ENCODE measurements at regions not wholly inside any gene's neighbourhood (a gene's known extent, or its start where the extent isn't known, plus 50 kb on each side); places are given as distances from the start of the nearest gene placed in this dataset.

- TF ChIP-seq, protein P1, sequence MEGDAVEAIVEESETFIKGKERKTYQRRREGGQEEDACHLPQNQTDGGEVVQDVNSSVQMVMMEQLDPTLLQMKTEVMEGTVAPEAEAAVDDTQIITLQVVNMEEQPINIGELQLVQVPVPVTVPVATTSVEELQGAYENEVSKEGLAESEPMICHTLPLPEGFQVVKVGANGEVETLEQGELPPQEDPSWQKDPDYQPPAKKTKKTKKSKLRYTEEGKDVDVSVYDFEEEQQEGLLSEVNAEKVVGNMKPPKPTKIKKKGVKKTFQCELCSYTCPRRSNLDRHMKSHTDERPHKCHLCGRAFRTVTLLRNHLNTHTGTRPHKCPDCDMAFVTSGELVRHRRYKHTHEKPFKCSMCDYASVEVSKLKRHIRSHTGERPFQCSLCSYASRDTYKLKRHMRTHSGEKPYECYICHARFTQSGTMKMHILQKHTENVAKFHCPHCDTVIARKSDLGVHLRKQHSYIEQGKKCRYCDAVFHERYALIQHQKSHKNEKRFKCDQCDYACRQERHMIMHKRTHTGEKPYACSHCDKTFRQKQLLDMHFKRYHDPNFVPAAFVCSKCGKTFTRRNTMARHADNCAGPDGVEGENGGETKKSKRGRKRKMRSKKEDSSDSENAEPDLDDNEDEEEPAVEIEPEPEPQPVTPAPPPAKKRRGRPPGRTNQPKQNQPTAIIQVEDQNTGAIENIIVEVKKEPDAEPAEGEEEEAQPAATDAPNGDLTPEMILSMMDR (IDR thresholded peaks at IDR 0.05; ENCODE audit: insufficient read depth, low read length, poor library complexity, severe bottlenecking), result no peak
- TF ChIP-seq EZH2phosphoT487 (conservative IDR thresholded peaks at IDR 0.05; ENCODE audit: low read length), result no peak
These were observed 127.5 kb upstream of the IRX4 start for GRCh38 chr5:2009986-2010914.
